T-helper 17 cell (primary cell): ENCODE measurements at regions not wholly inside any gene's neighbourhood (a gene's known extent, or its start where the extent isn't known, plus 50 kb on each side); places are given as distances from the start of the nearest gene placed in this dataset.

Experiments
- ATAC-seq: fragments of 150-1000 bp; cut with Tn5 transposase; 2 replicates; pipeline ENCODE4 v1.10.0; 2021; ENCODE audit warnings: mild to moderate bottlenecking, moderate library complexity
- DNase-seq, 3 donors: peaks; one replicate each; pipeline versions ENCODE4 v3.0.0 to v3.0.0-alpha.2; 2020 to 2021
- H3K9me3 ChIP-seq: one replicate; pipeline ENCODE4 v1.7.0; 2013; ENCODE audit warnings: low read length, mild to moderate bottlenecking; ENCODE audit not compliant: control insufficient read depth, poor library complexity, severe bottlenecking
- H3K27ac Mint-ChIP-seq: one replicate; pipeline ENCODE4 v1.8.0; 2022; ENCODE audit warnings: mild to moderate bottlenecking, moderate library complexity, mixed read lengths
- H3K27me3 Mint-ChIP-seq: one replicate; pipeline ENCODE4 v1.8.0; 2022; ENCODE audit warnings: mixed read lengths
- H3K36me3 Mint-ChIP-seq: one replicate; pipeline ENCODE4 v1.8.0; 2022; ENCODE audit warnings: low read depth, mixed read lengths
- H3K4me1 Mint-ChIP-seq: one replicate; pipeline ENCODE4 v1.8.0; 2022; ENCODE audit warnings: mild to moderate bottlenecking, mixed read lengths
- H3K4me3 Mint-ChIP-seq: one replicate; pipeline ENCODE4 v1.8.0; 2022; ENCODE audit warnings: mild to moderate bottlenecking, moderate library complexity, mixed read lengths

DNA sequence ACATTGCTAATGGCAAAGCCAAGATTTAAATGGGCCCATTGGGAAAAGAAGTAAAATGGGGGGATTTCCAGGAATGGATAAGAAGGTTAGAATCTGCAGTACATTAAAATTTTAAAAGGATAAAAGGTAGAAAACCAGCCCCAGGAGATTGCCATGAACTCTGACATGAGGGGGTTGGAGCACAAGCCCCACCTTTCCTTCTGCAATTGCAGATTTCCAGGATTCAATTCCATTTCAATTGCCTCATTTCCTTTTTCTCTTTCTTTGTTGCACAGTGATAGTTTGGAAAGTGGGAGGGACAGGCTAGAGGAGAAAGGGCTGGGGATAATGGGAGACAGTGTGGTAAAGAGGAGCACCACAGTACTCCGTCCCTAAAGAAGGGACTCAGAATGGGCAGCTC lies 238.5 kb upstream of the RAB4A start:
- H3K9me3 ChIP-seq = no peaks in the 10 kb centered on the region
- ATAC-seq = no peak
- peak overlapping the region; percentile 57 for H3K27ac Mint-ChIP-seq
- peaks cover 62% of the 10 kb centered on the region for H3K4me1 Mint-ChIP-seq
- no peak for DNase-seq
- H3K27me3 Mint-ChIP-seq = no peaks in the 10 kb centered on the region
- no peaks in the 10 kb centered on the region for H3K36me3 Mint-ChIP-seq
- H3K4me3 Mint-ChIP-seq = no peak overlapping the region

DNA sequence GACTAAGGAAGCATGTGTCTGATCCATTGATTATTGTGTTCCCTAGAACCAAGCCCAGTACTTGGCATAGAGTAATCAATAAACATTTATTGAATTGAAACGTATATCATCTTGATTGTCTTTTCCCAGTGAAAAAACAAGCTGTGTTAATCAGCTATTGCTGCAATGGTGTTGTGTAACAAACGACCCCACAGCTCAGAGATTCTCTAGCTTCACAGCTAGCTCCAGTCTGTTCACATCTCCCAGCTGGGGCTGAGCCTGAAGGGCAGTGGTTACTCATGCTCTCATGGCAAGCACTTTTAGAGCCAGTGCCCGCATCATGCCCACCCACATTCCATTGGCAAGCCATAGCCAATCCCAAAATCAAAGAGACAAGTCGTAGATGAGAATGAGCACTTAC lies 237.4 kb upstream of the RAB4A start:
- no peaks in the 10 kb centered on the region for H3K9me3 ChIP-seq
- Mint-ChIP-seq H3K27ac (peak overlapping the region; percentile 57), H3K4me3 (peak overlapping the region; percentile 77), H3K36me3 (no peaks in the 10 kb centered on the region), H3K4me1 (peaks cover 62% of the 10 kb centered on the region), H3K27me3 (no peaks in the 10 kb centered on the region)
- ATAC-seq = no peak
- no peak for DNase-seq

DNA sequence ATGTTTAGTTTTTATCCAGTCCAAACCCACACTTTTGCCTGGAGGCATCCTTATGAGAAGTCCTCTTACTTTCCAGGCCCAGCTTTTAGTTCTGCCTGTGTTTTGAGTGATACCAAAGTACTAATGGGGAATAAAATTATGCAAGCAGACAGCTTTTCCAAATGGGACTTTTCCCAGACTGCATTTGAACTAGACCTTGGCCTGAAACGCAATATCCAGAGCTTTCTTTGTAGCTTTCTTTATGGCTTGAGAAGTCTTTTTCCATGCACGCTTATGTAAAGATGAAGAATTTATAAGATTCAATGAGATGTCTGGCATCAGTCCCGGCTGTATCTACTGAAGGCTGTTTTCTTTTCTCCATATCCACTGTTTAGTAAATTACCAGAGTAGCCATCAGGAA lies 236.6 kb upstream of the RAB4A start:
- H3K27ac Mint-ChIP-seq = peak overlapping the region; percentile 24
- ATAC-seq (no peak), DNase-seq (no peak)
- H3K27me3 Mint-ChIP-seq = no peaks in the 10 kb centered on the region
- peaks cover 66% of the 10 kb centered on the region for H3K4me1 Mint-ChIP-seq
- H3K9me3 ChIP-seq = no peaks in the 10 kb centered on the region
- no peak overlapping the region for H3K4me3 Mint-ChIP-seq
- H3K36me3 Mint-ChIP-seq = no peaks in the 10 kb centered on the region

DNA sequence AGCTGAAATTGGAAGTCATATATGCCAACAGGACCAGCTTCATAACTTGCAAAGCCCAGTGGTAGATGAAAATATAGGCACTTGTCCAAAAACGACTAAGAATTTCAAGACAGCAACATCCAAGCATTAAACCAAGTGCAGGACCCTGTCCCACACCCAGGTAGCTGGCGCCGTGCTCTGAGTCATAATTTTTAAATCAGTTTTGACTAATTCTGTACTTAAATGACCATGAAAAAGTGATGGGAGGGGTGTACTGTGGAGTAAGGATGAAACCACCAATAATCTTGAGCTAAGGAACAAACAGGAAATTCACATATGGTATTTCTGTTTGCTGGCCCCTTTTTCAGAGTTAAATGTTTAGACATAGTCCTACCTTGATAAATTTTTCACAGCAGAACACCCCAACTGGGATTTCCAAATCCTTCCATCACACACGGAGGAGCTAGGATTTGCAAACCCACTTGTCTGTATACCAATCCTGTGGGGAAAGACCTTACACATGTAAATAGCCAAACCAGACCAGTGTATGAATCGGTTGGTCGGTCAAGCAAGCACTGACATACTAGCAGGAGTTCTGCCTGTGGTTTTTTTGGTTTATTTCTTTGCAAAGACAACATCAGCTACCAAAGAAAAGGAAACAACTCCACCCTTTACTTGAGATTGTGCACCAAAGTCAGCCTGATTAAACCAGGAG lies 235.7 kb upstream of the RAB4A start:
- no peaks in the 10 kb centered on the region for H3K36me3 Mint-ChIP-seq
- H3K27me3 Mint-ChIP-seq = no peaks in the 10 kb centered on the region
- H3K4me3 Mint-ChIP-seq = peak overlapping the region; percentile 73
- no peaks in the 10 kb centered on the region for H3K9me3 ChIP-seq
- H3K27ac Mint-ChIP-seq = peak overlapping the region; percentile 78
- ATAC-seq = peak; percentile 32
- peaks cover 66% of the 10 kb centered on the region for H3K4me1 Mint-ChIP-seq
- no peak for DNase-seq

DNA sequence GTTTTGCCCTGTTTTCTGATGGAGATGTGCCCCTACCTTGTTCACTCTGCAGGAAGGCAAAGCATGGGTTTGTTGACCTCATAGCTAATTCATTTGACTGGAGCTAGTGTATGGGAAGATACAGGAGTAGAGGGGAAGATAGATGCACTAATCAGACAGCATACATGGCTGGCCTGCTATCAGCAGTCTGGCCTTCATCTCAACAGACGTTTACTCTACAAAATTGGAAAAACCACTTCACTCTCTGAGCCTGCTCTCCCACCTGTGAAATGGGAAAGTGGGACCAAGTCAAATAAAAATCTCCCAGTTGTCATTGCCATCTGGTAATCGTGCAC lies 235.2 kb upstream of the RAB4A start:
- H3K27me3 Mint-ChIP-seq = no peaks in the 10 kb centered on the region
- no peak for DNase-seq

DNA sequence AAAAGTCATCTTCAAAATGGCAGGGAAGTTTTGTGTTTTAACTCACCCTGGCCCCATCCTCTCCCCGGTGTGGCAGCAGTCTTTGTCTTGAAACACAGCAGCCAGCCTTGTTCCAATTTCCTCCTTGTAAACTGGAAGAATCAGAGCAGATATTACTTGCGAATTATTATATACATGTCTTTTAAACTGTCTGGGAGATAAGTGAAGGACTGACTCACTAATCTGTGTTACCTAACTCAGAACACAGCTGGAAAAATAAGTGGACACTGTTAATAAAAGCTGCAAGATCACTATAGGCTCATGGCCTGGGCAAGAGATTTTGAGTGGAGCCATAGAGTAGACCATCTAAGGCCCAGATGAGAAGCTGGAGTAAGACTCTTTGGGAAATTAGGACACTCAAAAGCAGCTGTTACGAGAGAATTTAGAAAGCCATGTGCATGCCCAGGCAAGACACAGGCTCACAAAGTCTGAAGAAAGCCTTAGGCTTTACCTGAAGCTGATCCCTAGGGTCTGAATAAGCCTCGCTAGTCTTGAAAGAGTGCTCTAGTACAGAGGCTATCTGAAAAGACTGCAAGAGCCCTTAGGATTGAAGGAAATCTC lies 233.0 kb upstream of the RAB4A start:
- peaks cover 51% of the 10 kb centered on the region for H3K4me1 Mint-ChIP-seq
- no peak overlapping the region for H3K4me3 Mint-ChIP-seq
- H3K36me3 Mint-ChIP-seq = peaks cover 2% of the 10 kb centered on the region
- H3K27me3 Mint-ChIP-seq = no peaks in the 10 kb centered on the region
- H3K27ac Mint-ChIP-seq = peak overlapping the region; percentile 10
- no peak for DNase-seq
- no peak for ATAC-seq
- no peaks in the 10 kb centered on the region for H3K9me3 ChIP-seq

More for the DNA sequence above, 235.2 kb upstream of the RAB4A start:
- Mint-ChIP-seq H3K36me3 (peaks cover 2% of the 10 kb centered on the region), H3K27ac (peak overlapping the region; percentile 78), H3K4me3 (peak overlapping the region; percentile 73), H3K4me1 (peaks cover 66% of the 10 kb centered on the region)
- ATAC-seq = no peak
- H3K9me3 ChIP-seq = no peaks in the 10 kb centered on the region

DNA sequence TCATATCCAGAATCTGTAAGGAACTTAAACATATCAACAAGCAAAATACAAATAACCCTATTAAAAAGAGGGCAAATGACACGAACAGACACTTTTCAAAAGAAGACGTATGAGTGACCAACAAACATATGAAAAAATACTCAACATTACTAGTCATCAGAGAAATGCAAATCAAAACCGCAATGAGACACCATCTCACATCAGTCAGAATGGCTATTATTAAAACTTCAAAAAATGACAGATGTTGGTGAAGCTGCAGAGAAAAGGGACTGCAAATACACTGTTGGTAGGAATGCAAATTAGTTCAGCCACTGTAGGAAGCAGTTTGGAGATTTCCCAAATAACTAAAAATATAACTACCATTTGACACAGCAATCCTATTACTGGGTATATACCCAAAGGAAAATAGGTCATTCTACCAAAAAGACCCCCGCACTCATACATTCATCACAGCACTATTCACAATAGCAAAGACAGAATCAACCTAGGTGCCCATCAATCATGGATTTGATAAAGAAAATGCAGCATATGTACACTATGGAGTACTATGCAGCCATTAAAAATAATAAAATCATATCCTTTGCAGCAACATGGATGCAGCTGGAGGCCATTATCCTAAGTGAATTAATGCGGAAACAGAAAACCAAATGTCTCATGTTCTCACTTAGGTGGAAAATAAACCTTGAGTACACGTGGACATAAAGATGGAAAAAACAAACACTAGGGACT lies 230.1 kb upstream of the RAB4A start:
- H3K27ac Mint-ChIP-seq = no peak overlapping the region
- ATAC-seq (no peak), DNase-seq (no peak)
- no peaks in the 10 kb centered on the region for H3K27me3 Mint-ChIP-seq
- peaks cover 2% of the 10 kb centered on the region for H3K36me3 Mint-ChIP-seq
- no peak overlapping the region for H3K4me3 Mint-ChIP-seq
- H3K9me3 ChIP-seq = no peaks in the 10 kb centered on the region
- H3K4me1 Mint-ChIP-seq = peaks cover 26% of the 10 kb centered on the region

DNA sequence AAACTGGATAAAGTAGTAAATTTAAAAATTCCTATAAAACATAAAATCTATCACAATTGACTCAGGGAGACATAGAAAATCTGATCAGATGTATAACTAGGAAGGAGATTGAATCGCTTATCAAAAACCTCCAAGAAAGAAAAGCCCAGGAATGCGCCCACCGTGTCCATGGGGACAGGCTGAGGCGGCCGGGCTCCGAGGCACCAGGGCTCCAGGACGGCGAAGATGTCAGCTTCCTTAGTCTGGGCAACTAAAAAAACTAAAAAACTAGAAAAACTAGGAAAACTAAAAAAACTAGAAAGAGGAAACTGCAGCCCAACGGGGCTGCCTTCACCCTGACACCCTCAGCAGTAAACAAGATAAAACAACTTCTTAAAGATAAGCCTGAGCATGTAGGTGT lies 229.0 kb upstream of the RAB4A start:
- H3K9me3 ChIP-seq = no peaks in the 10 kb centered on the region
- Mint-ChIP-seq H3K27me3 (no peaks in the 10 kb centered on the region), H3K27ac (no peak overlapping the region), H3K4me3 (no peak overlapping the region), H3K36me3 (peaks cover 2% of the 10 kb centered on the region), H3K4me1 (peaks cover 16% of the 10 kb centered on the region)
- ATAC-seq (no peak), DNase-seq (no peak)

DNA sequence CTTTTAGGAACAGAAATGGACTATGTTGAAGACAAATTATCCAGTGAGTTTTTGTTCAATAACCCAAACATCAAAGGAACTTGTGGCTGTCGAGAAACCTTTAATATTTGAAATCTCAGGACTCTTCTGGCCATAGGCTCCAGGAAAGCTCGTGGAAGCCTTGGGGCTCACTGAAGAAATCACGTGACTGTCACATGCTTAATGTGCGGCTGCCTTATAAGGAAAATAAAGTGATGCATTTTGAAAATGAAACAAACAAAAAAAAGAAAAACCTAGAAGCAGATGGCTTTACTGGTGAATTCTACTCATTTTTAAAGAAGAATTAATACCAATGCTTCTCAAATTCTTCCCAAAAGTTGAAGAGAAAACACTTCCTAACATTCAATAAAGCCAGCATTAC lies 228.4 kb upstream of the RAB4A start:
- Mint-ChIP-seq H3K4me3 (no peak overlapping the region), H3K4me1 (peaks cover 13% of the 10 kb centered on the region), H3K27ac (no peak overlapping the region), H3K36me3 (peaks cover 2% of the 10 kb centered on the region), H3K27me3 (no peaks in the 10 kb centered on the region)
- DNase-seq = no peak
- no peaks in the 10 kb centered on the region for H3K9me3 ChIP-seq
- ATAC-seq = no peak

DNA sequence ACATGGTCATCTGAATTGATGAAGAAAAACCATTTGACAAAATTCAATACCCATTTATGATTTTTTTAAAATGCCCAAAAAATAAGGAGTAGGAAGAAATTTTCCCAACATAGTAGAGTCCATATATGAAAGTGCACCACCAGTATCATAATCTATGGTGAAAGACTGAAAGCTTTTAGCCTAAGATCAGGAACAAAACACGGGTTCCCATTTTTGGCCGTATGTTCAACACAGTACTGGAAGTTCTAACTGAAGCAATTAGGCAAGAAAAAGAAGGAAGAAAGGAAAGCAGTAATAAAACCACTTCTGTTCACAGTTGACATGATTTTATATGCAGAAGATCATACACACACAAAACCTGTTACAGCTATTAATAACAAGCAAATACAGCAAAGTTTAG lies 227.8 kb upstream of the RAB4A start:
- H3K27me3 Mint-ChIP-seq = no peaks in the 10 kb centered on the region
- peaks cover 12% of the 10 kb centered on the region for H3K4me1 Mint-ChIP-seq
- no peak for DNase-seq
- H3K27ac Mint-ChIP-seq = no peak overlapping the region
- peaks cover 2% of the 10 kb centered on the region for H3K36me3 Mint-ChIP-seq
- no peaks in the 10 kb centered on the region for H3K9me3 ChIP-seq
- H3K4me3 Mint-ChIP-seq = no peak overlapping the region
- ATAC-seq = no peak

DNA sequence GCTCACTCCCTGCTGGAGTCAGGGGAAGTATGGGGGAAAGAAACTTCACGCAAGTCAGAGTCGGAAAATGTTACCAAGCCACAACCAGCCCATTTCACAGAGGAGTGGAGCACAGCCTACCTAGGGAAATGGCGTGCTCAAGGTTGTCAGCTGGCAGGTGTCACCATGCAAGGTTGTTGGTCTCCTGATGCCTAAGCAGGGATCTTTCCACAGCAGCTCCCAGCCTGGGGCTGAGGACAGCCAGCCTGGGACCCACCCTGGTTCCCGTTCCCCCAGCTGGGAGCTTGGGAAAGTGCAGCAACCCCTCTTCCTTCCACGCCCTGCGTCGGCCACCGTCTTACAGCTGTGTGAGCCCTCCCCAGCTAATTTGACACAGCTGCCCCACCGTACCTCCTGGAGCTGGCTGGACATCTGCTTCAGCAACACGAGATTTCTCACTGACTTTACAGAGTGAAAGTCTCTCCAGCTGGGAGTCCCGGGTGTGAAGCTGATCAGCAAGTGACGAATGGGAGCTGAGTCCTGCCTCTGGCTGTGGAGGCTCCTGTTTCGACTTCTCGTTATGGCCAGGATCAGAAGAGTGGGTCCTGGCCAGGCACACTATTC lies 224.6 kb upstream of the RAB4A start:
- ATAC-seq (no peak), DNase-seq (no peak)
- H3K27ac Mint-ChIP-seq = no peak overlapping the region
- H3K27me3 Mint-ChIP-seq = no peaks in the 10 kb centered on the region
- H3K36me3 Mint-ChIP-seq = no peaks in the 10 kb centered on the region
- no peaks in the 10 kb centered on the region for H3K9me3 ChIP-seq
- H3K4me1 Mint-ChIP-seq = peaks cover 8% of the 10 kb centered on the region
- H3K4me3 Mint-ChIP-seq = no peak overlapping the region

DNA sequence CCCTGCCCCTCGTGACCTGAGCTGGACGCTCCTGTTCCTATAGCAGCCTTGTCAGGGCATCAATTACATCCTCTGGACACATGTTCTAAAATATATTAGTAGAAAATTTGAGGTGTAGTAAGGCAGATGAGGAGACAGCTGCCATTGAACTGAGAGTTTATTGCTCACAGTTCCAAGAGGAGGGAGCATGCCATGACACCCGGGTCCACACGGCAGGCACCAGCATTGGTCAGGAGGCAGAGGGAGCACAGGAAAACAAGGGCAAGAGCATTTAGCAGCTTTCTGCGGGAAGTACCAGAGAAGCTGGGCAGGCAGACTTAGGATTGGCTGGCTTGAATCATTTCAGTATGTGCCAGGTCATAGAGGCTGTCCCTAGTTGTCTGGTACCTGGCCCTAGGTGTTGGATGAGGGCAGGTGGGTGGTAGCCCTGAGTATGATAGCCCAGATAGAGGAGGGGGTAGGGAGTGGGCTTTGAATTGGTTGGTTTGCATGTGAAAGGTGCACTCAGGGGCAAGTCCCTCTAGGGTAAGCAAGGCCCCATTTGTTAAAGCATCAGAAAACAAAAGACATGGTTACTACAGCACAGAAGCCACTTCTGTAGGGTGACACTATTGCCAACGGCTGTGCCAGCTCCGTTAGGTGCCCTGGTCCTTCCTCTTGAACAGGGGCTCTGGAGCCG lies 223.6 kb upstream of the RAB4A start:
- peaks cover 8% of the 10 kb centered on the region for H3K4me1 Mint-ChIP-seq
- H3K36me3 Mint-ChIP-seq = no peaks in the 10 kb centered on the region
- no peaks in the 10 kb centered on the region for H3K9me3 ChIP-seq
- no peaks in the 10 kb centered on the region for H3K27me3 Mint-ChIP-seq
- H3K27ac Mint-ChIP-seq = no peak overlapping the region
- H3K4me3 Mint-ChIP-seq = no peak overlapping the region
- no peak for ATAC-seq
- no peak for DNase-seq
